ENCODE measurements at regions not wholly inside any gene's neighbourhood (a gene's known extent, or its start where the extent isn't known, plus 50 kb on each side); places are given as distances from the start of the nearest gene placed in this dataset.

DNA sequence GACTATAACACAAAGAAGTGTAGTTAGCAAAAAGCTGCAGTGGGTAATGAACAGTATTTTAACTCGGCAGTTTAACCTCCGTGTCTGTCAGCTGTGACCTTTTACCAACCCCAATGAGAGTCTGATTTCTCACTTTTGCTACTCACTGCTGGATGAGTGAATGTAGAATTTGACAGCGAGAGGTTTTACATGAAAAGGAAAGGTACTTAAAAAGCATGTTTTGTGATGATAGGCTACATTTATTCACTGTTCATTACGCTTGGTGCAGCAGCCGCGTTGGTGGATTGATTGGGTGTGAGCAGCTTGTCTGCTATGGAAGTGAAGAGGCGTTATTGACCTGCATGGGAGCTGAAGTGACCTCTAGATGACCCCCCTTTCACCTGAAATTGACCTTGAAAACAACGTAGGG lies 867.7 kb downstream of the NR2F1-AS1 start:
- H3K27ac Mint-ChIP-seq (ENCODE audit: unreplicated experiment), result no peak overlapping the region
- DNase-seq (ENCODE audit: low spot score), result no peak
- TF ChIP-seq, protein P1, sequence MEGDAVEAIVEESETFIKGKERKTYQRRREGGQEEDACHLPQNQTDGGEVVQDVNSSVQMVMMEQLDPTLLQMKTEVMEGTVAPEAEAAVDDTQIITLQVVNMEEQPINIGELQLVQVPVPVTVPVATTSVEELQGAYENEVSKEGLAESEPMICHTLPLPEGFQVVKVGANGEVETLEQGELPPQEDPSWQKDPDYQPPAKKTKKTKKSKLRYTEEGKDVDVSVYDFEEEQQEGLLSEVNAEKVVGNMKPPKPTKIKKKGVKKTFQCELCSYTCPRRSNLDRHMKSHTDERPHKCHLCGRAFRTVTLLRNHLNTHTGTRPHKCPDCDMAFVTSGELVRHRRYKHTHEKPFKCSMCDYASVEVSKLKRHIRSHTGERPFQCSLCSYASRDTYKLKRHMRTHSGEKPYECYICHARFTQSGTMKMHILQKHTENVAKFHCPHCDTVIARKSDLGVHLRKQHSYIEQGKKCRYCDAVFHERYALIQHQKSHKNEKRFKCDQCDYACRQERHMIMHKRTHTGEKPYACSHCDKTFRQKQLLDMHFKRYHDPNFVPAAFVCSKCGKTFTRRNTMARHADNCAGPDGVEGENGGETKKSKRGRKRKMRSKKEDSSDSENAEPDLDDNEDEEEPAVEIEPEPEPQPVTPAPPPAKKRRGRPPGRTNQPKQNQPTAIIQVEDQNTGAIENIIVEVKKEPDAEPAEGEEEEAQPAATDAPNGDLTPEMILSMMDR (IDR thresholded peaks at IDR 0.05), result no peak
- no peaks in the 10 kb centered on the region for H3K36me3 Mint-ChIP-seq (ENCODE audit: low read depth)
- no peaks in the 10 kb centered on the region for H3K27me3 Mint-ChIP-seq (ENCODE audit: low read depth)
- no peaks in the 10 kb centered on the region for H3K4me1 Mint-ChIP-seq (ENCODE audit: low read depth)
- H3K9me3 Mint-ChIP-seq (ENCODE audit: low read depth), result no peaks in the 10 kb centered on the region
- no peak overlapping the region for H3K4me3 Mint-ChIP-seq (ENCODE audit: unreplicated experiment)

GRCh38 chr5:92711956-92712355 lies 869.1 kb downstream of the NR2F1-AS1 start:
- TF ChIP-seq, protein P1 (IDR thresholded peaks at IDR 0.05), result no peak
- H3K4me1 Mint-ChIP-seq (ENCODE audit: low read depth), result no peaks in the 10 kb centered on the region
- no peaks in the 10 kb centered on the region for H3K27me3 Mint-ChIP-seq (ENCODE audit: low read depth)
- no peak overlapping the region for H3K27ac Mint-ChIP-seq (ENCODE audit: unreplicated experiment)
- no peaks in the 10 kb centered on the region for H3K36me3 Mint-ChIP-seq (ENCODE audit: low read depth)
- H3K4me3 Mint-ChIP-seq (ENCODE audit: unreplicated experiment), result no peak overlapping the region
- no peaks in the 10 kb centered on the region for H3K9me3 Mint-ChIP-seq (ENCODE audit: low read depth)
- no peak for DNase-seq (ENCODE audit: low spot score)

- H3K27ac Mint-ChIP-seq (ENCODE audit: unreplicated experiment), result no peak overlapping the region
- H3K4me1 Mint-ChIP-seq (ENCODE audit: low read depth), result peaks cover 28% of the 10 kb centered on the region
- no peak for DNase-seq (ENCODE audit: low spot score)
- H3K27me3 Mint-ChIP-seq (ENCODE audit: low read depth), result no peaks in the 10 kb centered on the region
- peaks cover 3% of the 10 kb centered on the region for H3K9me3 Mint-ChIP-seq (ENCODE audit: low read depth)
- no peak overlapping the region for H3K4me3 Mint-ChIP-seq (ENCODE audit: unreplicated experiment)
- TF ChIP-seq, protein P1 (IDR thresholded peaks at IDR 0.05), result no peak
- no peaks in the 10 kb centered on the region for H3K36me3 Mint-ChIP-seq (ENCODE audit: low read depth)
Measured at GRCh38 chr5:92704590-92704989, 876.4 kb downstream of the NR2F1-AS1 start.

DNA sequence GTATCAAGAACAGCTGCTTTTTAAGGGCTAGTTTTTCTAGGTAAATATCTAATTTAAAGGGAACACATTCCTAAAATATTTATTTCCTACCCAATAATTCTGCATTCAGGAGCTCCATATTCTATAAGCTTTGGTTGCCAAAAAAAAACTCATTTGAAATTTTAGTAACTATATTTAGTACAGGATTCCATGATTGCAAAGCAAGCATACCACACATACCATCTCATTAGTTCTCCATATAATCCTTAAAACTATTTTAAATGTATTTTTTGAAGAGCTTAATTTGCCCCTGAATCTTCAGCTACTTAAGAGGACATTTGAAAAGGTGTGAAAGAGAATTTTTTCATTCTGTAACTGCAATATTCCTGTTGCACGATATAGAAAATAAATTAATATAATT lies 877.0 kb downstream of the NR2F1-AS1 start:
- Mint-ChIP-seq H3K4me3 (ENCODE audit: unreplicated experiment) (no peak overlapping the region), H3K36me3 (ENCODE audit: low read depth) (no peaks in the 10 kb centered on the region), H3K27me3 (ENCODE audit: low read depth) (no peaks in the 10 kb centered on the region), H3K27ac (ENCODE audit: unreplicated experiment) (no peak overlapping the region), H3K9me3 (ENCODE audit: low read depth) (peaks cover 3% of the 10 kb centered on the region), H3K4me1 (ENCODE audit: low read depth) (peaks cover 28% of the 10 kb centered on the region)
- DNase-seq (ENCODE audit: low spot score), result no peak
- TF ChIP-seq, protein P1 (IDR thresholded peaks at IDR 0.05), result no peak

- TF ChIP-seq, protein P1 (IDR thresholded peaks at IDR 0.05), result no peak
- H3K4me3 Mint-ChIP-seq (ENCODE audit: unreplicated experiment), result no peak overlapping the region
- H3K9me3 Mint-ChIP-seq (ENCODE audit: low read depth), result peaks cover 3% of the 10 kb centered on the region
- no peak overlapping the region for H3K27ac Mint-ChIP-seq (ENCODE audit: unreplicated experiment)
- H3K36me3 Mint-ChIP-seq (ENCODE audit: low read depth), result no peaks in the 10 kb centered on the region
- DNase-seq (ENCODE audit: low spot score), result no peak
- no peaks in the 10 kb centered on the region for H3K27me3 Mint-ChIP-seq (ENCODE audit: low read depth)
- no peaks in the 10 kb centered on the region for H3K4me1 Mint-ChIP-seq (ENCODE audit: low read depth)
Measured at GRCh38 chr5:92695123-92696003, 885.7 kb downstream of the NR2F1-AS1 start.
